ENCODE measurements at regions not wholly inside any gene's neighbourhood (a gene's known extent, or its start where the extent isn't known, plus 50 kb on each side); places are given as distances from the start of the nearest gene placed in this dataset.
A peak's percentile ranks its signal among the peaks of the same experiment; 100 is the strongest.

- TF ChIP-seq CTCF (IDR thresholded peaks at IDR 0.05; ENCODE audit: low read depth, low read length) = no peak
- peaks cover 2% of the 10 kb centered on the region for H3K9me3 ChIP-seq (ENCODE audit: severe bottlenecking)
- no peak overlapping the region for H3K4me3 ChIP-seq (ENCODE audit: low read depth, low read length)
- H3K36me3 ChIP-seq = no peaks in the 10 kb centered on the region
- no peaks in the 10 kb centered on the region for H3K27me3 ChIP-seq (ENCODE audit: insufficient read depth, low read depth, severe bottlenecking)
- DNase-seq = no peak
- H3K27ac ChIP-seq = no peak overlapping the region
Observed at GRCh38 chr2:2826209-2826551, 495.1 kb upstream of the MYT1L start.

- Histone ChIP-seq H3K9me3 (ENCODE audit: severe bottlenecking) (peaks cover 2% of the 10 kb centered on the region), H3K4me3 (ENCODE audit: low read depth, low read length) (no peak overlapping the region), H3K27ac (no peak overlapping the region), H3K36me3 (no peaks in the 10 kb centered on the region), H3K27me3 (ENCODE audit: insufficient read depth, low read depth, severe bottlenecking) (no peaks in the 10 kb centered on the region)
- TF ChIP-seq CTCF (IDR thresholded peaks at IDR 0.05; ENCODE audit: low read depth, low read length) = no peak
- no peak for DNase-seq
Observed at GRCh38 chr2:2825516-2826208, 494.6 kb upstream of the MYT1L start.

- peaks cover 2% of the 10 kb centered on the region for H3K9me3 ChIP-seq (ENCODE audit: severe bottlenecking)
- H3K27me3 ChIP-seq (ENCODE audit: insufficient read depth, low read depth, severe bottlenecking) = no peaks in the 10 kb centered on the region
- no peak overlapping the region for H3K27ac ChIP-seq
- no peak for TF ChIP-seq CTCF (IDR thresholded peaks at IDR 0.05; ENCODE audit: low read depth, low read length)
- H3K36me3 ChIP-seq = no peaks in the 10 kb centered on the region
- no peak overlapping the region for H3K4me3 ChIP-seq (ENCODE audit: low read depth, low read length)
- no peak for DNase-seq
Observed at GRCh38 chr2:2825062-2825461, 494.0 kb upstream of the MYT1L start.

GRCh38 chr2:2824588-2824987 lies 493.5 kb upstream of the MYT1L start:
- no peak for TF ChIP-seq CTCF (IDR thresholded peaks at IDR 0.05; ENCODE audit: low read depth, low read length)
- Histone ChIP-seq H3K36me3 (no peaks in the 10 kb centered on the region), H3K9me3 (ENCODE audit: severe bottlenecking) (peaks cover 2% of the 10 kb centered on the region), H3K4me3 (ENCODE audit: low read depth, low read length) (no peak overlapping the region), H3K27ac (no peak overlapping the region), H3K27me3 (ENCODE audit: insufficient read depth, low read depth, severe bottlenecking) (no peaks in the 10 kb centered on the region)
- peak; percentile 53 for DNase-seq

- no peak for TF ChIP-seq CTCF (IDR thresholded peaks at IDR 0.05; ENCODE audit: low read depth, low read length)
Observed at GRCh38 chr2:2823061-2823753, 492.1 kb upstream of the MYT1L start.

More at GRCh38 chr2:2823061-2823753, 492.1 kb upstream of the MYT1L start:
- no peak for DNase-seq
- Histone ChIP-seq H3K36me3 (no peaks in the 10 kb centered on the region), H3K9me3 (ENCODE audit: severe bottlenecking) (peaks cover 2% of the 10 kb centered on the region), H3K27me3 (ENCODE audit: insufficient read depth, low read depth, severe bottlenecking) (no peaks in the 10 kb centered on the region), H3K4me3 (ENCODE audit: low read depth, low read length) (no peak overlapping the region), H3K27ac (no peak overlapping the region)

Data from WERI-Rb-1 (cell line).